K562 (cell line): ENCODE measurements at regions not wholly inside any gene's neighbourhood (a gene's known extent, or its start where the extent isn't known, plus 50 kb on each side); places are given as distances from the start of the nearest gene placed in this dataset.

Experiments used
- ATF6 ChIP-seq: sonication (generic); formaldehyde crosslinking; IDR thresholded peaks from 2 replicates; pipeline ENCODE4 v1.4.0; 2020; ENCODE audit warnings: mild to moderate bottlenecking, missing genetic modification reagents
- CREB3 ChIP-seq: fragments of 450-650 bp; conservative IDR thresholded peaks from 2 replicates; pipeline ENCODE4 v1.6.1; 2016; ENCODE audit warnings: missing genetic modification characterization, low read depth, mild to moderate bottlenecking, missing compliant biosample characterization, moderate library complexity
- DIDO1 ChIP-seq: fragments of 450-650 bp; IDR thresholded peaks from 2 replicates; pipeline ENCODE4 v1.6.1; 2016; ENCODE audit warnings: low read depth, missing biosample characterization, missing genetic modification characterization
- E2F5 ChIP-seq: sonication (generic); formaldehyde crosslinking; IDR thresholded peaks from 2 replicates; pipeline ENCODE4 v1.8.0; 2022; ENCODE audit warnings: mild to moderate bottlenecking, missing genetic modification reagents
- FOXO4 ChIP-seq: fragments of 450-650 bp; formaldehyde crosslinking; IDR thresholded peaks from 2 replicates; pipeline ENCODE4 v1.4.0; 2020; ENCODE audit warnings: mild to moderate bottlenecking, moderate library complexity
- HOXB6 ChIP-seq: fragments of 250-450 bp; sonication (Bioruptor Pico); IDR thresholded peaks from 2 replicates; pipeline ENCODE4 v1.5.1; 2022; ENCODE audit warnings: mild to moderate bottlenecking, borderline replicate concordance
- MED1 ChIP-seq: sonication (generic); formaldehyde crosslinking; IDR thresholded peaks from 2 replicates; pipeline ENCODE4 v1.8.1; 2023; ENCODE audit warnings: missing genetic modification reagents, borderline replicate concordance
- POLR2AphosphoS2 ChIP-seq: IDR thresholded peaks from 2 replicates; pipeline ENCODE4 v1.6.1; 2012; ENCODE audit warnings: low read length, improper control_type of control experiment
- STAT5A ChIP-seq: IDR thresholded peaks from 2 replicates; pipeline ENCODE4 v1.6.1; 2012; ENCODE audit warnings: low read length, inconsistent platforms, borderline replicate concordance
- TEAD4 ChIP-seq, 2 experiments: sonication (generic) in 1 of 2; formaldehyde crosslinking in 1 of 2; IDR thresholded peaks; 2 replicates each; pipeline versions ENCODE4 v1.6.1 to v1.8.0; 2012 to 2022; ENCODE audit warnings: borderline replicate concordance in 1 of 2, inconsistent platforms in 1 of 2, low read length in 1 of 2, mild to moderate bottlenecking in 1 of 2, missing genetic modification reagents in 1 of 2
- THAP12 ChIP-seq: fragments of 250-450 bp; sonication (Bioruptor Pico); IDR thresholded peaks from 2 replicates; pipeline ENCODE4 v1.9.0; 2021; ENCODE audit warnings: mild to moderate bottlenecking, inconsistent platforms
- U2AF2 ChIP-seq: fragments of 200-400 bp; formaldehyde crosslinking; optimal IDR thresholded peaks from 2 replicates; pipeline ENCODE3; 2017; ENCODE audit warnings: low read depth, mild to moderate bottlenecking, low read length
- ZNF586 ChIP-seq: fragments of 450-650 bp; formaldehyde crosslinking; conservative IDR thresholded peaks from 2 replicates; pipeline ENCODE4 v1.4.0; 2020; ENCODE audit warnings: mild to moderate bottlenecking, moderate library complexity

- TF ChIP-seq TEAD4 (IDR thresholded peaks at IDR 0.05; ENCODE audit: low read length) = no peak
- TF ChIP-seq TEAD4 (CRISPR knock-in tag; IDR thresholded peaks at IDR 0.05; ENCODE audit: borderline replicate concordance) = no peak
- TF ChIP-seq MED1 = no peak
- TF ChIP-seq DIDO1 = no peak
- no peak for TF ChIP-seq CREB3 (tag)
- TF ChIP-seq STAT5A = no peak
- no peak for TF ChIP-seq E2F5 (CRISPR knock-in tag)
- no peak for TF ChIP-seq THAP12 (CRISPR knock-in tag)
- no peak for TF ChIP-seq ATF6 (CRISPR knock-in tag)
- TF ChIP-seq HOXB6 (CRISPR knock-in tag) = no peak
- no peak for TF ChIP-seq U2AF2
- TF ChIP-seq POLR2AphosphoS2 = no peak
- TF ChIP-seq ZNF586 (CRISPR knock-in tag) = no peak
- TF ChIP-seq FOXO4 (CRISPR knock-in tag) = no peak
- TF ChIP-seq, all 486 proteins: peak for 0
Observed at GRCh38 chr5:74235552-74235951, 405.0 kb downstream of the ENC1 start (continued).
